Thyroid gland (tissue), 4 donors: ENCODE measurements at regions not wholly inside any gene's neighbourhood (a gene's known extent, or its start where the extent isn't known, plus 50 kb on each side); places are given as distances from the start of the nearest gene placed in this dataset.

Experiments
- DNase-seq, 2 donors: peaks; one replicate each; pipeline ENCODE4 v3.0.0-alpha.2; 2019
- H3K27ac ChIP-seq, 3 donors: fragments of 200-600 bp; sonication (generic); 1 replicate in 2 of 3; 2 replicates in 1 of 3; pipeline ENCODE4 v1.5.1; 2016 to 2019; ENCODE audit warnings: mild to moderate bottlenecking in 1 of 3, moderate library complexity in 1 of 3
- H3K27me3 ChIP-seq: fragments of 200-600 bp; sonication (generic); one replicate; pipeline ENCODE4 v1.5.1; 2019
- H3K36me3 ChIP-seq, 2 donors: fragments of 200-600 bp; sonication (generic); one replicate each; pipeline ENCODE4 v1.5.1; 2016 to 2019
- H3K4me1 ChIP-seq, 2 donors: fragments of 200-600 bp; sonication (generic); one replicate each; pipeline ENCODE4 v1.5.1; 2017 to 2019
- H3K4me3 ChIP-seq, 3 donors: fragments of 200-600 bp; sonication (generic); replicated peaks in 1 of 3; 1 replicate in 2 of 3; 2 replicates in 1 of 3; pipeline ENCODE4 v1.5.1; 2016; ENCODE audit warnings: mild to moderate bottlenecking in 1 of 3
- H3K9me3 ChIP-seq: fragments of 200-600 bp; sonication (generic); one replicate; pipeline ENCODE4 v1.5.1; 2017
- POLR2A ChIP-seq, 2 donors: fragments of 450-650 bp; IDR thresholded peaks; one replicate each; pipeline ENCODE4 v1.6.1; 2017; ENCODE audit warnings: antibody characterized with exemption in 2 of 2, mild to moderate bottlenecking in 2 of 2, moderate library complexity in 1 of 2
- WGBS, 2 donors: methylation state at CpG; one replicate each; pipeline ENCODE4 v1.1.5; 2017; 5-methylcytosine and 5-hydroxymethylcytosine counted together
- intact Hi-C: fragments of 100-400 bp; cut with DNase I; formaldehyde crosslinking; loops from one replicate; pipeline ENCODE4 v1.15.1; 2023
- TF ChIP-seq, protein P1 (sequence below), 6 experiments: fragments of 200-600 bp in 3 of 6; fragments of 450-650 bp in 3 of 6; sonication (generic) in 3 of 6; IDR thresholded peaks; one replicate each; pipeline ENCODE4 v1.5.1; 2016 to 2019; ENCODE audit warnings: antibody characterized with exemption in 6 of 6, mild to moderate bottlenecking in 2 of 6, inconsistent platforms in 1 of 6, moderate library complexity in 1 of 6

DNA sequence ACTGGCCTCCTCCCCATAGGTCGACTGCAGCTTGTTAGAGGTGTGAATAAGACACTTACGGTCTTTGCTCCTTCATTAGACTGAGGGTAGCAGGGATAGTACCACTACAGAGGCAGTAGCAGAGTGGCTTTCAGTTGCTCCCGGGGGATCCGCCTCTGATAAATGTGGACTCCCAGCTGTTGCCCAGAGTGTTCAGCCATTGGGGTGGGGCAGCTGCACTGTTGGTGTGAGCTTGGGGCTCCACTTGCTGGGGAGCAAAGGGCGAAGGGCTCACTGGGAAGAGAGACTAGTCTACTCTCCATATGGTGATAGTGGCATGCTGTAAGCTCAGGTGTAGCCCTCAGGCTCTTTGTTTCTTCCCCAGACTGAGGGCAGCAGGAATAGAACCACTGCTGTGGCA lies 239.1 kb downstream of the LRRN1 start:
- no peaks in the 10 kb centered on the region for H3K36me3 ChIP-seq
- intact Hi-C loops = no loop called here
- peaks cover 0 to 1% of the 10 kb centered on the region in 2 donors for H3K4me1 ChIP-seq
- TF ChIP-seq, protein P1, sequence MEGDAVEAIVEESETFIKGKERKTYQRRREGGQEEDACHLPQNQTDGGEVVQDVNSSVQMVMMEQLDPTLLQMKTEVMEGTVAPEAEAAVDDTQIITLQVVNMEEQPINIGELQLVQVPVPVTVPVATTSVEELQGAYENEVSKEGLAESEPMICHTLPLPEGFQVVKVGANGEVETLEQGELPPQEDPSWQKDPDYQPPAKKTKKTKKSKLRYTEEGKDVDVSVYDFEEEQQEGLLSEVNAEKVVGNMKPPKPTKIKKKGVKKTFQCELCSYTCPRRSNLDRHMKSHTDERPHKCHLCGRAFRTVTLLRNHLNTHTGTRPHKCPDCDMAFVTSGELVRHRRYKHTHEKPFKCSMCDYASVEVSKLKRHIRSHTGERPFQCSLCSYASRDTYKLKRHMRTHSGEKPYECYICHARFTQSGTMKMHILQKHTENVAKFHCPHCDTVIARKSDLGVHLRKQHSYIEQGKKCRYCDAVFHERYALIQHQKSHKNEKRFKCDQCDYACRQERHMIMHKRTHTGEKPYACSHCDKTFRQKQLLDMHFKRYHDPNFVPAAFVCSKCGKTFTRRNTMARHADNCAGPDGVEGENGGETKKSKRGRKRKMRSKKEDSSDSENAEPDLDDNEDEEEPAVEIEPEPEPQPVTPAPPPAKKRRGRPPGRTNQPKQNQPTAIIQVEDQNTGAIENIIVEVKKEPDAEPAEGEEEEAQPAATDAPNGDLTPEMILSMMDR (IDR thresholded peaks at IDR 0.05) = no peak
- no peak for TF ChIP-seq POLR2A (IDR thresholded peaks at IDR 0.05)
- H3K27me3 ChIP-seq = no peaks in the 10 kb centered on the region
- no peak overlapping the region for H3K4me3 ChIP-seq
- DNase-seq = no peak
- 87 to 89% methylated on average over 5 of the region's 5 CpGs for WGBS, 2 donors
- H3K27ac ChIP-seq = no peak overlapping the region
- no peaks in the 10 kb centered on the region for H3K9me3 ChIP-seq

DNA sequence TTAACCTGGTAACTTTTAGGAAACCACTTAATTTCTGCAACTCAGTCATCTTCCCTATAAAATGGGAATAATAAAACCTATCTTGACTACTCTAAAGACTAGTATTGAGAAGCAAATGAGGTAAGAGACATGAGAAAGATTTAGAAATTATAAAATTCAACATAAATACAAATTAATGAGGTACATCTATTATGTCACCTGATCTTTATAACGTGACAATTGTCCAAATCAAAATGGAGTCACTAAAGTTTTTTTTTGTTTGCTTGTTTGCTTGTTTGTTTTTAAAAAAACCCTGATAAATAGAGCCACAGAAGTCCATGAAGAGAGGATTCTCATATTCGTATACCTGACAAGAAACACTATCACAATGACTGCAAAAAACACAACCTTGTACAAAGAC lies 242.8 kb downstream of the LRRN1 start:
- WGBS, 2 donors = 82 to 93% methylated on average over 2 of the region's 2 CpGs
- no peak for TF ChIP-seq POLR2A (IDR thresholded peaks at IDR 0.05)
- TF ChIP-seq, protein P1 (IDR thresholded peaks at IDR 0.05) = no peak
- intact Hi-C loops = no loop called here

DNA sequence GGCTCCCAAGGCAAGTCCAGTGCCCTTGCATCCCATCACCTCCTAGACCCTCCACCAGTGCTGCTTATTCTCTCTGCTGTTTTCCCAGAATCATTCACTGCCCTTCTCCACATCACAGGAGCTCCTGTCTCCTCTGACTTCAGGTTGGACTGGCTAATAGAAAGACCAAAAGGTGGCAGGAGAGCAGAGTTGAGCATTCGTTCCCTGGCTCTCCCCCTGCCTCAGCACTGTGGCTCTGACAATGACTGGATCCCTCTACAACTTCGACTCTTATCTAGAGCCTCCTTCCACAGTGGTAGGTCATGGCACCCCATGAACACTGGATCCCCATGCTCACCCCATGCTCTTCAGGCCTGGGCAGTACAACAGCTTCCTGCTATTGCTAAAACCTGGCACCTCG lies 243.6 kb downstream of the LRRN1 start:
- intact Hi-C loops = no loop called here
- DNase-seq = no peak
- Histone ChIP-seq H3K27me3 (no peaks in the 10 kb centered on the region), H3K36me3 (no peaks in the 10 kb centered on the region), H3K4me1 (no peaks in the 10 kb centered on the region), H3K9me3 (no peaks in the 10 kb centered on the region), H3K4me3 (no peak overlapping the region), H3K27ac (no peak overlapping the region)
- TF ChIP-seq, protein P1 (IDR thresholded peaks at IDR 0.05) = no peak
- no peak for TF ChIP-seq POLR2A (IDR thresholded peaks at IDR 0.05)
- 81 to 85% methylated on average over 3 of the region's 3 CpGs for WGBS, 2 donors

More for the DNA sequence above, 242.8 kb downstream of the LRRN1 start:
- Histone ChIP-seq H3K27ac (no peak overlapping the region), H3K36me3 (no peaks in the 10 kb centered on the region), H3K27me3 (no peaks in the 10 kb centered on the region), H3K9me3 (no peaks in the 10 kb centered on the region), H3K4me1 (no peaks in the 10 kb centered on the region), H3K4me3 (no peak overlapping the region)
- DNase-seq = no peak

DNA sequence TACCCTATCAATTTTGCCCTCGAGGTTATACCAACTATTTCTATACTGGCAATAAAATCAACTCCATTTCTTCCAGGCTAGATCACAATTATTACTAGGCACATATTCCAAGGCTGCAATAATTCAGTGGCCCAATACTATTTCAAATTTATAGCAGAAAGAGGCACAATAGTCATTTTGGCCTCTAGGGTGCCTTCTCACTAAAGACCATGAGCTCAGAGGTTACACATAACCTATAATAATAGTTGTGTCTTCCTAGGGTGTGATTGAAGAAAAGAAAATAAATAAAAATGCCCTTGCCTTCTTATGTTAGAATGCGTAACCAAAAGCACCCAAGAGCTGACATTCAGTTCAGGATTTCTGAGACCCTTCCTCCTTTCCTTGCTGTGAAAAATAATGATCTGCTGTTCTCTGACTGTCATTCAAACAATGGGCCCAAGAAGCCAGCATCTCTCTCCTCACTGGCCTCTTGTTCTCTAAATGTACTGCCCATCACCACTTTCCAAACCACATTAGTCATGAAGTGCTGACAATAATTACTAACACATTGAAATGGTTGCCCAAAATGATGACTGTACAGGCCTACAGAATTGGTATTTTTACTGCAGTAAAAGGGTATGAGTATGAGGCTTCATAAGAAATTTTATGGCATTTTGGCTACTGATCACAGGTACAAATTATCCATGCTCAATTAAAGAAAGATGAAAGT lies 244.8 kb downstream of the LRRN1 start:
- no peaks in the 10 kb centered on the region for H3K4me1 ChIP-seq
- intact Hi-C loops = no loop called here
- H3K36me3 ChIP-seq = no peaks in the 10 kb centered on the region
- no peaks in the 10 kb centered on the region for H3K27me3 ChIP-seq
- 61 to 95% methylated on average over 2 of the region's 2 CpGs for WGBS, 2 donors
- no peaks in the 10 kb centered on the region for H3K9me3 ChIP-seq
- no peak overlapping the region for H3K4me3 ChIP-seq
- H3K27ac ChIP-seq = no peak overlapping the region
- no peak for DNase-seq
- TF ChIP-seq, protein P1 (IDR thresholded peaks at IDR 0.05) = no peak
- no peak for TF ChIP-seq POLR2A (IDR thresholded peaks at IDR 0.05)

DNA sequence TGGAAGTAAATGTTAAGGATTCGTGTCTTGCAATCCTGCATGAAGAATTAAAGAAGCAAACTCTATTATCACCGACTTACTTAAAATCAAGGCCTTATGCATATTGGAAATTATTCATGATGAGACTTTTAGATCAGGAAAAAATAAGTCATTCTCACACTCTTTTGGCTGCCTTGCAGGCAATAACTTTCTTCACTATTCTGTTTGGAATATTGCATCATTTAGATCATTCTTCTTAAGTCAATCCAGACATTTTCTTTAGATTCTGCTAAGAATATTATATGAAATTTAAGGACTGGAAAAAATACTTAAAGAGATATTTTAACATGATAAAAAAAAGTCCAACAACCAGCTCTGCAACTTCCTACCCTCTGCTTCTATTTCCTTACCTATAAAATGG lies 245.4 kb downstream of the LRRN1 start:
- DNase-seq = no peak
- 83 to 85% methylated on average over 2 of the region's 2 CpGs for WGBS, 2 donors
- H3K27me3 ChIP-seq = no peaks in the 10 kb centered on the region
- no peak overlapping the region for H3K27ac ChIP-seq
- H3K4me1 ChIP-seq = no peaks in the 10 kb centered on the region
- H3K36me3 ChIP-seq = no peaks in the 10 kb centered on the region
- intact Hi-C loops = no loop called here
- TF ChIP-seq POLR2A (IDR thresholded peaks at IDR 0.05) = no peak
- TF ChIP-seq, protein P1 (IDR thresholded peaks at IDR 0.05) = no peak
- H3K4me3 ChIP-seq = no peak overlapping the region
- no peaks in the 10 kb centered on the region for H3K9me3 ChIP-seq
